UCSD-AML1 (cell line): ENCODE measurements at regions not wholly inside any gene's neighbourhood (a gene's known extent, or its start where the extent isn't known, plus 50 kb on each side); places are given as distances from the start of the nearest gene placed in this dataset.

ENCODE experiments used
- DNase-seq: peaks from one replicate; lab custom pipeline; 2025; ENCODE audit not compliant: unreplicated experiment; lab: John Stamatoyannopoulos, UW

- no peak for DNase-seq
Measured at GRCh38 chr22:34696557-34696956, 369.4 kb upstream of the ISX start.

DNA sequence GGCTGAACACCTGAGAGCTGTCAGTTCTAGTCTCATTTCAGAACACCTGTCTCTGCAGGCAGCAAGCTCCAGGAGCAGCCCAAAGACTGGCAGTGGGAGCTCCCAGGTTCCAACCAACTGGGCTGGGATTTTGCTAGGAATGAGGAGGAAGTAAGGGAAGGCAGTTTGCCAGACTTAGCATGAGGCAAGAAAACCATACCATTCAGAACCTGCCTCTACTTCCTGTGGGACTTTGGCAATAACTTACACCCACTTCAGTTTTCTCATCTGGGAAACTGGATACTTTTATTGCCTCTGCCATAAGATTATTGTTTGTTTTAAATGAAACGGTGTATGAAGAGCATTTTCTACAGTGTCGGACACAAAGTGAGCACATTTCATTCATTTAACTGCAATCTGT is 363.7 kb upstream of the ISX start:
- no peak for DNase-seq

DNA sequence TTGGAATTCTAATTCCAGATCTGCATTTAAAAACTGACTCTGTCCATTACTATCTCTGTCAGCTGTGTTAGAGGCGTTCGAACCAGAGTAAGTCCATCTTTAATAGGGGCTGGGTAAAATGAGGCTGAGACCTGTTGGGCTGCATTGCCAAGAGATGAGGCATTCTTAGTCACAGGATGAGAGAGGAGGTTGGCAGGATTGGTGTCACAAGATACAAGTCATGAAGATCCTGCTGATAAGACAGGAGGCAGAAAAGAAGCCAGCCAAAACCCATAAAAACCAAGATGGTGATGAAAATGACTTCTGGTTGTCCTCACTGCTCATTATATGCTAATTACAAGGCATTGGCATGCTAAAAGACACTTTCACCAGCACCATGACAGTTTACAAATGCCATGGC is 356.3 kb upstream of the ISX start:
- no peak for DNase-seq

GRCh38 chr22:34722901-34723300 is 343.1 kb upstream of the ISX start:
- no peak for DNase-seq

DNA sequence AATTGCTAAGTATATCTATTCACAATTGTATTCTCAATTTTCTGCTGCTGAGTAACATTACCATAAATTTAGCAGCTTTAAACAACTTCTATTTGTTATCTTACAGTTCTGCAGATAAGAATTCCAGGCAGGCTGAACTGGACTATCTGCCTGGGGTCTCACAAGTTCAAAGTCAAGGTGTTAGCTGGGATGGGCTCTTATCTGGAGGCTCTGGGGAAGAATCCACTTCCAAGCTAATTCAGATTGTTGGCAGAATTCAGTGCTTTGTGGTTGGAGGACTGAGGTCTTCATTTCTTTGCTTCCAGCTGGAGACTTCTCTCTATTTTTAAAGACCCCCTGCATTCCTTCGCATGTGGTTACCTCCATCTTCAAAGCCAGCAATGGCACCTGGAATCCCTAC is 329.9 kb upstream of the ISX start:
- DNase-seq, result no peak

DNA sequence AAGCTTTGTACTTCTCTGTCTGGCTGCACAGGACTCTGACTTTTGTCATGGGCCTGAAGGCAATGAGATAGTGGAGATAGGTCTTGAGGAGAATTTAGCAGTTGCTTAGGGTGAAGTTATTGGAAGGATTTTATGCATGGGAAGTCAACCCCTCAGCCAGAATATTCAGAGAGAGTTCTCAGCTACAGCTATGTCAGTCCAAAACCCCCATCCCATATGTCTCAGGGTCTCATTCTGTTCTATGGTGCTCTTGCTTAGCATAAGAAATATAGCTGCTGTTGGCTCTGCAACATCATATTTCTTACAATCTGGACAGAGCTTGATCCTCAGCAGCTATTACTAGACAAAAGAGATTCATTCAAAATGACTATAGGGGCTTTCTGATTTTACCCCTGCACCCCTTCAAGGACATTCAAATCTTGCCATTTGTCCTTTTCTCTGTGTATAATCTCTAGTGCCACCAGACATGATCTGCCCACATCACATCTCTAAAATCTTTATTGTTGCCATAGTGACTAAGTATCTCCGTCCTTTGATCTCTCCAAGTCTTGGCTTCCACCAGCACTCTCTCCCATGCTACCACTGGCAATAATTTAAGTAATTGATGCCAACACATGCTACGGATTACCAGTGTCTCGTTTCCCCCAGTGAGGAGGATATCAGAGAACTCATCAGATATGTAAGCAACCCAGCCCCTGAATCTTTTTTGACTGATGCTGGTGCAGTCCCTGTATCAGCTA is 327.1 kb upstream of the ISX start:
- no peak for DNase-seq

- DNase-seq, result no peak
Measured at GRCh38 chr22:34743110-34743751, 322.7 kb upstream of the ISX start.

GRCh38 chr22:34760276-34761008 is 305.5 kb upstream of the ISX start:
- no peak for DNase-seq

DNA sequence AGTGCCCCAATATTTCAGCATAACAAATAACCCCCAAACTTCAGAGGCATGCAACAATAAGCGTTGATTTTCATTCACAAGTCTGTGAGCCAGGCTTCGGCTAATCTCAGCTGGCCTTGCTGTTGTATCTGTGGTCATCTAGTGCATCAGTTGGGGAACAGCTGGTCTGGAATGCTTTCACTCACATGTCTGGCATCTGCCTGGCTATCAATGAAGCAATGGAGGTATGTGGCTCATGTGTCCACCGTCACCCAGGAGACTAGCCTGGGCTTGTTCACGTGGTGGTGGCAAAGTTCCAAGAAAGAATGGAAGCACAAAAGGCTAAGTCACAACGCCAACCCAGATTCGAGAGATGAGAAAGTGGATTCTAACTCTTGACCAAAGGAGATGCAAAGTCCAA is 304.8 kb upstream of the ISX start:
- DNase-seq, result no peak

- peak; percentile 13 for DNase-seq
Measured at GRCh38 chr22:34763496-34763895, 302.5 kb upstream of the ISX start.

GRCh38 chr22:34765115-34765514 is 300.8 kb upstream of the ISX start:
- no peak for DNase-seq

DNA sequence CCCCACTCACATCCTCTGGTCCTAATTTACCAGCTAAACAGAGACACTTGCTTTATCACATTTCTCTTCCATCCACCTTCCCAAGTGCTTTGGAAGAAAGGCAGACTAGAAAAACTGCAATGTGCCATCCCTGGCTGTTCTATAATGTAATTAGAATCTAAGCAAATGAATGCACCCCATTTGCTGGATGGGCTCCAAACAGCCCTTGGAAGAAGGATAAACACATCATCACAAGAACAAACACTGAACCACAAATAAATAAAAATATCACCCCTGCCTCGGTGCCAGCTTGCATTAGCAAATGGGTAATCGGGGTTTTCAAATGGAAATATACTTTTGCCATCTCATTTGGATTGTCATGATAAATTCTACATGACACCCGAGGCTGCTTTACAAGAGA is 296.6 kb upstream of the ISX start:
- no peak for DNase-seq

- no peak for DNase-seq
Measured at GRCh38 chr22:34776817-34777216, 289.1 kb upstream of the ISX start.

GRCh38 chr22:34781681-34782080 is 284.3 kb upstream of the ISX start:
- no peak for DNase-seq

GRCh38 chr22:34783436-34783835 is 282.5 kb upstream of the ISX start:
- no peak for DNase-seq

- no peak for DNase-seq
Measured at GRCh38 chr22:34784056-34784455, 281.9 kb upstream of the ISX start.

DNA sequence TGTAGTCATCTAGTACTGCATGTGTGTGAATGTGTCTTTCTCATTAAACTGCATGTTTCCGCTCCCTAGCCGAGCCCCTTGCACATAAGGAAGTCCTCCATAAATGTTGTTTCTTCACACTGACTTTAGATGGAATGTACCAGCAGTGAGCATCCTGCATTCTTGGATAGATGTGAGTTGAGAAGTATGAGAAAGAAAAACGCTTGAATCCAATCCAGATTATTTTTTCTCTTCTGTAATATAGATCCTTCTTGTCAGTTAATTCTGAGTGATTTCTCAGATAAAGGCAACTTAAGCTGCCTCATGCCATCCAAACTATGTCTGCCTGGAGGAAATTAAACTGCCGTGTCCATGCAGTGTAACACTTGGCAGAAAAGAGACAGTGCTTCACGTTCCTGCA is 268.1 kb upstream of the ISX start:
- DNase-seq, result no peak

- DNase-seq, result no peak
Measured at GRCh38 chr22:34798605-34799004, 267.4 kb upstream of the ISX start.

DNA sequence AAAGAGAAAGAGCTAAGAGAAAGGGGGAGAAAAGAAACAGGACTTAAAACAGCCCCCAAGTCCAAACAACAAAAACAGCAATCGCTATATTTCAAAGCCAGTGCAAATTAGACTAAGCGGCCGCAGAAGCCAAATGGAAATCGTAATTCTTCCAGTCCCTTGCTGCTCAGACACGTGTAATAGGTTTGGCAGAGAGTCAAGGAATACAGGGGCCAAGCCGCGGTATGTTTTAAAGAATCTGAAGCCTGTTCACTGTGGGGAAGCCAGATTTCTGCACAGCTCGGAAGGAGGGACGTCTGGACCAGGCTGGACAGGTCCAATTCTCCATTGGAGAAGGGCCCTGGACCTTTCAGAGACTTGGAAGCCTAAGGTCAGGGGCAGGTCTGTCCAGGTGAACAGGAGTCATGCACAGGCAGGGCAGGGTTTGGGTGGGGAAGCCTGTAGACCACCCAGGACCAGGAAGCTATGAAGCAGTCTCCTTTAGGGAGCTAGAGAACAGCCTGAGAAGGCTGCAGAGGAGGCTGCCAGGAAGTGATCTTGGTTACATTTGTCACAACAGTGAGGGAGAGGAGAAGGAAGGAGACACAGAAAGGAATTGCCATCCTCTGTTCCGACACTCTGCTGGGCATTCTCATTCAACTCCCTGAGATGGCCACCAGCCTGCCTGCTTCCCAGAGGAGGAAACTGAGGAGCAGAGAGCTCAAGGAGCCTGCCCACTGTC is 265.5 kb upstream of the ISX start:
- no peak for DNase-seq

- no peak for DNase-seq
Measured at GRCh38 chr22:34801221-34801620, 264.7 kb upstream of the ISX start.

GRCh38 chr22:34804091-34804490 is 261.9 kb upstream of the ISX start:
- DNase-seq, result no peak

GRCh38 chr22:34804604-34805003 is 261.4 kb upstream of the ISX start:
- no peak for DNase-seq
